H1 (cell line): ENCODE measurements at regions not wholly inside any gene's neighbourhood (a gene's known extent, or its start where the extent isn't known, plus 50 kb on each side); places are given as distances from the start of the nearest gene placed in this dataset.

Experiments used
- CTCF ChIA-PET: fragments of 300-600 bp; sonication (Branson Sonifier 250); formaldehyde crosslinking; loops from one replicate; lab custom pipeline; 2021; ENCODE audit not compliant: partially characterized antibody; lab: Charles Lee
- POLR2A ChIA-PET: fragments of 300-600 bp; sonication (Branson Sonifier 250); formaldehyde crosslinking; loops from one replicate; lab custom pipeline; 2021; ENCODE audit warnings: inconsistent platforms; ENCODE audit not compliant: partially characterized antibody; lab: Charles Lee
- DNase-seq, 2 experiments: peaks; one replicate each; pipeline versions ENCODE4 v3.0.0 to v3.0.0-alpha.2; 2010 to 2022; ENCODE audit warnings: low spot score in 2 of 2, low read depth in 1 of 2, mixed read lengths in 1 of 2
- FAIRE-seq: peaks from 2 replicates; lab custom pipeline; 2011; peaks lifted over from hg19 to GRCh38; lab: Jason Lieb, UNC
- H2AFZ ChIP-seq: 2 replicates; pipeline ENCODE4 v1.8.1; 2012; ENCODE audit warnings: low read length, inconsistent platforms
- H2AK5ac ChIP-seq: 2 replicates; pipeline ENCODE4 v1.6.1; 2013; ENCODE audit warnings: low read depth, low read length
- H2BK120ac ChIP-seq: replicated peaks from 2 replicates; pipeline ENCODE3; 2013; ENCODE audit warnings: low read depth, low read length, inconsistent platforms
- H2BK12ac ChIP-seq: 2 replicates; pipeline ENCODE4 v1.6.1; 2013; ENCODE audit warnings: low read depth, low read length
- H2BK15ac ChIP-seq: 2 replicates; pipeline ENCODE4 v1.6.1; 2013; ENCODE audit warnings: low read length
- H2BK20ac ChIP-seq: 2 replicates; pipeline ENCODE4 v1.6.1; 2013; ENCODE audit warnings: low read length
- H2BK5ac ChIP-seq: 2 replicates; pipeline ENCODE4 v1.6.1; 2013; ENCODE audit warnings: low read depth, low read length
- H3K14ac ChIP-seq: 2 replicates; pipeline ENCODE4 v1.6.1; 2013; ENCODE audit warnings: inconsistent platforms; ENCODE audit not compliant: insufficient read length
- H3K18ac ChIP-seq: 2 replicates; pipeline ENCODE4 v1.6.1; 2013; ENCODE audit warnings: low read length; ENCODE audit errors: extremely low read depth
- H3K23ac ChIP-seq: 2 replicates; pipeline ENCODE4 v1.6.1; 2013; ENCODE audit warnings: inconsistent platforms; ENCODE audit not compliant: insufficient read length
- H3K23me2 ChIP-seq: 2 replicates; pipeline ENCODE4 v1.6.1; 2013; ENCODE audit warnings: low read depth, low read length
- H3K27ac ChIP-seq: 2 replicates; pipeline ENCODE4 v1.6.1; 2011; ENCODE audit warnings: low read depth, low read length, inconsistent platforms
- H3K27me3 ChIP-seq, 4 experiments: replicated peaks in 1 of 4; 1 replicate in 1 of 4; 2 replicates in 3 of 4; pipeline versions ENCODE4 v1.6.1 to v1.8.1; 2011 to 2013; ENCODE audit warnings: low read length in 3 of 4, mild to moderate bottlenecking in 3 of 4, inconsistent platforms in 2 of 4, mixed read lengths in 2 of 4, moderate library complexity in 1 of 4; ENCODE audit not compliant: control insufficient read depth in 3 of 4, insufficient read depth in 3 of 4; ENCODE audit errors: extremely low read depth in 1 of 4
- H3K36me3 ChIP-seq, 4 experiments: 2 replicates each; pipeline versions ENCODE4 v1.6.1 to v1.8.1; 2011 to 2013; ENCODE audit warnings: mild to moderate bottlenecking in 4 of 4, low read length in 3 of 4, moderate library complexity in 2 of 4, control low read depth in 1 of 4, inconsistent platforms in 1 of 4; ENCODE audit not compliant: insufficient read depth in 4 of 4, control insufficient read depth in 2 of 4
- H3K4ac ChIP-seq: replicated peaks from 2 replicates; pipeline ENCODE3; 2013; ENCODE audit warnings: low read length, low read depth, mixed read lengths, inconsistent platforms; ENCODE audit not compliant: insufficient read length
- H3K4me1 ChIP-seq, 4 experiments: replicated peaks in 1 of 4; 1 replicate in 1 of 4; 2 replicates in 3 of 4; pipeline versions ENCODE4 v1.6.1 to v1.8.1; 2011 to 2013; ENCODE audit warnings: low read length in 3 of 4, inconsistent platforms in 2 of 4, mixed read lengths in 1 of 4; ENCODE audit not compliant: insufficient read depth in 4 of 4, control insufficient read depth in 3 of 4
- H3K4me2 ChIP-seq, 2 experiments: 2 replicates each; pipeline versions ENCODE4 v1.6.1 to v1.8.1; 2011 to 2013; ENCODE audit warnings: low read depth in 2 of 2, low read length in 2 of 2, control low read depth in 1 of 2, inconsistent platforms in 1 of 2, mild to moderate bottlenecking in 1 of 2; ENCODE audit not compliant: insufficient read depth in 1 of 2
- H3K4me3 ChIP-seq, 4 experiments: fragments of 200-600, 300-600 bp in 1 of 4; sonication (generic), shearing (Covaris generic), sonication (Bioruptor Twin) in 1 of 4; 2 replicates each; pipeline versions ENCODE4 v1.5.1 to v1.8.1; 2011 to 2016; ENCODE audit warnings: low read length in 4 of 4, low read depth in 3 of 4, control low read depth in 2 of 4, inconsistent platforms in 2 of 4, mild to moderate bottlenecking in 2 of 4, mixed read lengths in 1 of 4, moderate library complexity in 1 of 4; ENCODE audit not compliant: insufficient read depth in 2 of 4; ENCODE audit errors: extremely low read depth in 1 of 4
- H3K56ac ChIP-seq: replicated peaks from 2 replicates; pipeline ENCODE3; 2013; ENCODE audit warnings: low read depth, mild to moderate bottlenecking, mixed read lengths, low read length, inconsistent platforms; ENCODE audit not compliant: insufficient read length
- H3K79me1 ChIP-seq: 2 replicates; pipeline ENCODE4 v1.6.1; 2013; ENCODE audit warnings: low read depth, low read length, control low read depth
- H3K79me2 ChIP-seq, 2 experiments: 2 replicates each; pipeline versions ENCODE4 v1.6.1 to v1.8.1; 2012 to 2013; ENCODE audit warnings: low read length in 2 of 2, mild to moderate bottlenecking in 2 of 2, inconsistent platforms in 1 of 2; ENCODE audit not compliant: insufficient read depth in 2 of 2, control insufficient read depth in 1 of 2
- H3K9ac ChIP-seq, 4 experiments: replicated peaks in 1 of 4; 1 replicate in 1 of 4; 2 replicates in 3 of 4; pipeline versions ENCODE4 v1.6.1 to v1.8.1; 2011 to 2013; ENCODE audit warnings: low read depth in 3 of 4, low read length in 3 of 4, control low read depth in 2 of 4, mild to moderate bottlenecking in 2 of 4, moderate library complexity in 2 of 4, inconsistent platforms in 1 of 4; ENCODE audit errors: extremely low read depth in 1 of 4
- H3K9me3 ChIP-seq, 2 experiments: 2 replicates each; pipeline versions ENCODE4 v1.6.1 to v1.8.1; 2012 to 2013; ENCODE audit warnings: mild to moderate bottlenecking in 2 of 2, moderate library complexity in 2 of 2, control low read depth in 1 of 2, inconsistent platforms in 1 of 2, low read depth in 1 of 2, low read length in 1 of 2, mixed read lengths in 1 of 2; ENCODE audit not compliant: insufficient read depth in 2 of 2
- H4K20me1 ChIP-seq, 2 experiments: replicated peaks in 1 of 2; 2 replicates each; pipeline versions ENCODE3 to v1.8.1; 2011 to 2013; ENCODE audit warnings: inconsistent platforms in 2 of 2, low read length in 2 of 2, mild to moderate bottlenecking in 1 of 2; ENCODE audit not compliant: insufficient read depth in 2 of 2, control insufficient read depth in 1 of 2
- H4K5ac ChIP-seq: 2 replicates; pipeline ENCODE4 v1.6.1; 2013; ENCODE audit warnings: low read length, low read depth, mixed read lengths, inconsistent platforms; ENCODE audit not compliant: insufficient read length
- H4K8ac ChIP-seq: 2 replicates; pipeline ENCODE4 v1.8.0; 2013; ENCODE audit warnings: mild to moderate bottlenecking, moderate library complexity, low read length, inconsistent platforms; ENCODE audit not compliant: insufficient read depth; ENCODE audit errors: extremely low read depth
- H4K91ac ChIP-seq: replicated peaks from 2 replicates; pipeline ENCODE3; 2013; ENCODE audit warnings: low read length, mixed read lengths, inconsistent platforms; ENCODE audit not compliant: insufficient read length
- BCL11A ChIP-seq, 2 experiments: IDR thresholded peaks; one replicate each; pipeline ENCODE4 v1.6.1; 2011; ENCODE audit warnings: low read depth in 2 of 2, low read length in 2 of 2, mild to moderate bottlenecking in 2 of 2
- CHD2 ChIP-seq: IDR thresholded peaks from 2 replicates; pipeline ENCODE4 v1.6.1; 2012; ENCODE audit warnings: low read length, improper control_type of control experiment
- EP300 ChIP-seq, 2 experiments: IDR thresholded peaks; 1 replicate in 1 of 2; 2 replicates in 1 of 2; pipeline ENCODE4 v1.6.1; 2011 to 2012; ENCODE audit warnings: low read depth in 2 of 2, low read length in 2 of 2, mild to moderate bottlenecking in 2 of 2, borderline replicate concordance in 1 of 2, inconsistent platforms in 1 of 2, moderate library complexity in 1 of 2
- RFX5 ChIP-seq: IDR thresholded peaks from 2 replicates; pipeline ENCODE4 v1.6.1; 2011; ENCODE audit warnings: low read depth, low read length, improper control_type of control experiment, borderline replicate concordance
- RNF2 ChIP-seq: fragments of 200-900, 300-1000 bp; sonication (generic); IDR thresholded peaks from 2 replicates; pipeline ENCODE4 v1.7.1; 2016; ENCODE audit warnings: borderline replicate concordance, low read depth, mild to moderate bottlenecking, antibody characterized with exemption, low read length; ENCODE audit not compliant: poor library complexity, severe bottlenecking; ENCODE audit errors: missing control alignments
- SP4 ChIP-seq: IDR thresholded peaks from 2 replicates; pipeline ENCODE4 v1.6.1; 2012; ENCODE audit warnings: low read length, inconsistent platforms
- SRF ChIP-seq: IDR thresholded peaks from 2 replicates; pipeline ENCODE4 v1.6.1; 2011; ENCODE audit warnings: mild to moderate bottlenecking, low read depth, low read length, moderate library complexity
- YY1 ChIP-seq: IDR thresholded peaks from 2 replicates; pipeline ENCODE4 v1.6.1; 2011; ENCODE audit warnings: low read depth, mild to moderate bottlenecking, low read length
- ZNF274 ChIP-seq: IDR thresholded peaks from 2 replicates; pipeline ENCODE4 v1.7.0; 2012; ENCODE audit warnings: low read length, borderline replicate concordance; ENCODE audit errors: extremely low read depth
- WGBS, 2 experiments: shearing (Covaris generic) in 1 of 2; methylation state at CpG; one replicate each; pipeline versions ENCODE4 v1.1.6 to v1.1.7; 2013 to 2015; ENCODE audit warnings: low lambda C conversion rate in 2 of 2, mixed read lengths in 2 of 2, inconsistent platforms in 1 of 2, low coverage in 1 of 2, missing lambda C conversion rate in 1 of 2; ENCODE audit not compliant: insufficient replicate concordance in 2 of 2, insufficient coverage in 1 of 2, insufficient read length in 1 of 2; ENCODE audit errors: extremely low coverage in 1 of 2, missing lambda C conversion rate in 1 of 2; 5-methylcytosine and 5-hydroxymethylcytosine counted together

DNA sequence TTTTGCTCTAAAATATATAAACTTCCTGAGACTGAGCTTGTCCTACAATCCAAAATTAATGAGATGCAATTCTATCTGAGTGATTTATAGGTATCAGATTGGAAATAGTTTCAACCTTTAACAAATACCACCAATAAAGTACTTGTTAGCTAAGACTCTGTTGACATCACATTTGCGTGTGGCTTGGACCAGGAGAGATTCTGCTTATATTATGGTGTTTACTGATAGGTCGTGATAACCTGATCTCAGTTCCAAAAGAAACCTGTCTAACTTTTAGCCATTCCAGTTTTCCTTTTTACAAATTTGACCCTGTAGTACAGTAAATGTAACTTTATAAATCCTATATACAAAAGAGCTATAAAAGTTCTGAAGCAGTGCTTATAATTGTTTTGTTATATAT, 78.4 kb upstream of the ABCA12 start:
- Histone ChIP-seq H2AK5ac (no peak overlapping the region), H3K18ac (no peak overlapping the region), H2BK5ac (no peak overlapping the region), H3K23me2 (no peaks in the 10 kb centered on the region; the same call in 1 of the 2 replicates), H3K27ac (no peak overlapping the region), H3K14ac (no peak overlapping the region), H4K20me1 (no peaks in the 10 kb centered on the region), H4K8ac (no peak overlapping the region), H3K36me3 (no peaks in the 10 kb centered on the region; a peak in 1 of 8 replicates), H2BK12ac (no peak overlapping the region), H2BK20ac (no peak overlapping the region), H3K79me1 (no peaks in the 10 kb centered on the region), H2AFZ (no peak overlapping the region), H2BK120ac (no peak overlapping the region), H3K4me1 (no peaks in the 10 kb centered on the region; a peak in 1 of 7 replicates), H3K9me3 (peaks cover 18 to 44% of the 10 kb centered on the region in 2 experiments), H3K27me3 (peaks cover 27 to 46% (median 34%) of the 10 kb centered on the region in 4 experiments), H3K4me2 (no peak overlapping the region), H3K4ac (no peak overlapping the region), H4K5ac (no peak overlapping the region), H3K23ac (no peak overlapping the region), H3K79me2 (no peaks in the 10 kb centered on the region), H3K4me3 (no peak overlapping the region), H3K56ac (no peak overlapping the region), H2BK15ac (no peak overlapping the region), H4K91ac (no peak overlapping the region), H3K9ac (no peak overlapping the region)
- ChIA-PET CTCF (no interaction called here), POLR2A (no interaction called here)
- no peak for DNase-seq
- no peak for TF ChIP-seq EP300 (IDR thresholded peaks at IDR 0.05; ENCODE audit: borderline replicate concordance in 1 of 2, low read depth in 2 of 2, low read length in 2 of 2)
- TF ChIP-seq RNF2: no peak
- no peak for TF ChIP-seq RFX5
- TF ChIP-seq YY1: no peak
- no peak for TF ChIP-seq SRF
- TF ChIP-seq BCL11A (IDR thresholded peaks at IDR 0.05; ENCODE audit: low read depth in 2 of 2, low read length in 2 of 2): no peak
- TF ChIP-seq CHD2: no peak
- TF ChIP-seq ZNF274: no peak
- TF ChIP-seq SP4: no peak
- 41% methylated on average over 2 of the region's 2 CpGs; no CpG with 5 or more reads in 1 of the 2 experiments for WGBS, 2 experiments
- FAIRE-seq: no peak
